ENCODE measurements at regions not wholly inside any gene's neighbourhood (a gene's known extent, or its start where the extent isn't known, plus 50 kb on each side); places are given as distances from the start of the nearest gene placed in this dataset.

- Histone ChIP-seq H3K4me1 (ENCODE audit: control insufficient read depth, insufficient read depth, low read length) (no peaks in the 10 kb centered on the region), H3K36me3 (ENCODE audit: control insufficient read depth, insufficient read depth, low read length) (no peaks in the 10 kb centered on the region), H3K9me3 (ENCODE audit: control insufficient read depth, insufficient read depth, low read length) (no peaks in the 10 kb centered on the region), H3K4me3 (ENCODE audit: low read depth, low read length) (no peak overlapping the region), H3K9ac (ENCODE audit: low read depth, low read length) (no peak overlapping the region), H3K27me3 (ENCODE audit: control insufficient read depth, insufficient read depth, low read length) (no peaks in the 10 kb centered on the region)
These were observed 255.6 kb upstream of the JADE1 start for GRCh38 chr4:128553686-128554515.

- Histone ChIP-seq H3K27me3 (ENCODE audit: control insufficient read depth, insufficient read depth, low read length) (no peaks in the 10 kb centered on the region), H3K9ac (ENCODE audit: low read depth, low read length) (no peak overlapping the region), H3K9me3 (ENCODE audit: control insufficient read depth, insufficient read depth, low read length) (no peaks in the 10 kb centered on the region), H3K4me1 (ENCODE audit: control insufficient read depth, insufficient read depth, low read length) (no peaks in the 10 kb centered on the region), H3K36me3 (ENCODE audit: control insufficient read depth, insufficient read depth, low read length) (no peaks in the 10 kb centered on the region), H3K4me3 (ENCODE audit: low read depth, low read length) (no peak overlapping the region)
These were observed 257.0 kb upstream of the JADE1 start for GRCh38 chr4:128552586-128552907.

GRCh38 chr4:128551280-128551679, 258.2 kb upstream of the JADE1 start:
- H3K4me3 ChIP-seq (ENCODE audit: low read depth, low read length) = no peak overlapping the region
- H3K9ac ChIP-seq (ENCODE audit: low read depth, low read length) = no peak overlapping the region
- no peaks in the 10 kb centered on the region for H3K27me3 ChIP-seq (ENCODE audit: control insufficient read depth, insufficient read depth, low read length)
- H3K9me3 ChIP-seq (ENCODE audit: control insufficient read depth, insufficient read depth, low read length) = no peaks in the 10 kb centered on the region
- H3K36me3 ChIP-seq (ENCODE audit: control insufficient read depth, insufficient read depth, low read length) = no peaks in the 10 kb centered on the region
- no peaks in the 10 kb centered on the region for H3K4me1 ChIP-seq (ENCODE audit: control insufficient read depth, insufficient read depth, low read length)

DNA sequence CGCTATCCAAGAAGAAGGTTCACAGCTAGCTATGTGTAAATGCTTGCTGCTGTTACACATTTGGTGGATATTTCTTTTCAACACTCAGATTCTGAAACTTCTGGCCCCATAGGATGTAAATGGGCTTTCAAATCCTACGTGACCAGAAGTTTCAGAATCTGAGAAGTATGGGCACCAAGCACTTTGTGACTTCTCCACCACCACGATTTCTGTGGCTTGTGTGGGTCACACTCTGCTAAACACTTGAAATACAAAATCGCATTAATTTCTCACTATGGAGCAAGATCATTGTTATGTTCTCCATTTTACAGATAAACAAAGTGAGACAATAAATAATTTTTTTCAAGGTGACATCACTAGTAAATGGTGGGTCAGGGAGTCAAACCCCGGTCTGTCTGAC, 259.4 kb upstream of the JADE1 start:
- no peaks in the 10 kb centered on the region for H3K9me3 ChIP-seq (ENCODE audit: control insufficient read depth, insufficient read depth, low read length)
- H3K4me1 ChIP-seq (ENCODE audit: control insufficient read depth, insufficient read depth, low read length) = no peaks in the 10 kb centered on the region
- H3K27me3 ChIP-seq (ENCODE audit: control insufficient read depth, insufficient read depth, low read length) = no peaks in the 10 kb centered on the region
- no peak overlapping the region for H3K4me3 ChIP-seq (ENCODE audit: low read depth, low read length)
- no peaks in the 10 kb centered on the region for H3K36me3 ChIP-seq (ENCODE audit: control insufficient read depth, insufficient read depth, low read length)
- H3K9ac ChIP-seq (ENCODE audit: low read depth, low read length) = no peak overlapping the region

- no peaks in the 10 kb centered on the region for H3K36me3 ChIP-seq (ENCODE audit: control insufficient read depth, insufficient read depth, low read length)
- H3K9ac ChIP-seq (ENCODE audit: low read depth, low read length) = no peak overlapping the region
- no peaks in the 10 kb centered on the region for H3K9me3 ChIP-seq (ENCODE audit: control insufficient read depth, insufficient read depth, low read length)
- H3K4me3 ChIP-seq (ENCODE audit: low read depth, low read length) = no peak overlapping the region
- no peaks in the 10 kb centered on the region for H3K27me3 ChIP-seq (ENCODE audit: control insufficient read depth, insufficient read depth, low read length)
- H3K4me1 ChIP-seq (ENCODE audit: control insufficient read depth, insufficient read depth, low read length) = no peaks in the 10 kb centered on the region
These were observed 259.9 kb upstream of the JADE1 start for GRCh38 chr4:128549636-128550035.

DNA sequence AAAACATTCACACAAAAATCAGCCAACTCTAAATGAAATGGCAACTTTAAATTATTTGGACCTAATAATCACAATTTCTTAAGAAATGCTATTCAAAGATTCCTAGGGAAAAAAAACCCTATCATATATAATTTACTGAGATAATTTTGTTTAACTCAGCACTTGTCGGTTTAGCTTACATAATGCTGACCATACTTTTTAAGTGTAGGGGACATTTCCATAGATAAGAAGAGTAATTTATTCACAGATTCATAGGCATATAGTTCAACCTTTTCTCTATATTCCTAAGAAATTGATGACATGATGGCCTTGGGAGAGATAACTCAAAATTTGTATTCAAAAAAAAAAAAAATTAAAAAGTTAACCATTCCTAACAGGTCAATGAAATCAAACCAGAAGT, 260.8 kb upstream of the PGRMC2 start:
- H3K4me3 ChIP-seq (ENCODE audit: low read depth, low read length) = no peak overlapping the region
- H3K36me3 ChIP-seq (ENCODE audit: control insufficient read depth, insufficient read depth, low read length) = no peaks in the 10 kb centered on the region
- H3K4me1 ChIP-seq (ENCODE audit: control insufficient read depth, insufficient read depth, low read length) = no peaks in the 10 kb centered on the region
- H3K9me3 ChIP-seq (ENCODE audit: control insufficient read depth, insufficient read depth, low read length) = no peaks in the 10 kb centered on the region
- no peak overlapping the region for H3K9ac ChIP-seq (ENCODE audit: low read depth, low read length)
- no peaks in the 10 kb centered on the region for H3K27me3 ChIP-seq (ENCODE audit: control insufficient read depth, insufficient read depth, low read length)

GRCh38 chr4:128544272-128544671, 256.7 kb upstream of the PGRMC2 start:
- no peaks in the 10 kb centered on the region for H3K4me1 ChIP-seq (ENCODE audit: control insufficient read depth, insufficient read depth, low read length)
- H3K27me3 ChIP-seq (ENCODE audit: control insufficient read depth, insufficient read depth, low read length) = no peaks in the 10 kb centered on the region
- no peak overlapping the region for H3K9ac ChIP-seq (ENCODE audit: low read depth, low read length)
- no peaks in the 10 kb centered on the region for H3K36me3 ChIP-seq (ENCODE audit: control insufficient read depth, insufficient read depth, low read length)
- no peaks in the 10 kb centered on the region for H3K9me3 ChIP-seq (ENCODE audit: control insufficient read depth, insufficient read depth, low read length)
- no peak overlapping the region for H3K4me3 ChIP-seq (ENCODE audit: low read depth, low read length)

DNA sequence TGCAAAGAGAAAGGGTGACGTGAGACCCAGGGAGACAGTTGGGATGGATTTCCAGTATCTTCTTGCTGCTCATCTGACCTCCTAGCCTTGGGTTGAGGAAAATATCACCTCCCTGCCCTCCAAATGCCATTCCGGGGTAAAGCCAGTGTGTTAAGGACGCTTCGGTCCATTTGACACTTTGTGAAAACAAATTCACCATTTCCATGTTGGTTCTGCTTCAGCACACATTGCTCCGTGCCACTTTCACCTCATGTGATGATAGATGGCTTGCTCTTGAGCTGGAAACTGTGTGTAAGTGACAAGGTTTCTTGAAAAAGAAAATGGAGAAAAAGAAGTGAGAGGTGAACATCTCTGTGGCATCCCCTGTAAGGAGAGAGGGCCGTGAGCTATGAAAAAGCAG, 256.1 kb upstream of the PGRMC2 start:
- no peaks in the 10 kb centered on the region for H3K9me3 ChIP-seq (ENCODE audit: control insufficient read depth, insufficient read depth, low read length)
- no peaks in the 10 kb centered on the region for H3K4me1 ChIP-seq (ENCODE audit: control insufficient read depth, insufficient read depth, low read length)
- H3K27me3 ChIP-seq (ENCODE audit: control insufficient read depth, insufficient read depth, low read length) = no peaks in the 10 kb centered on the region
- H3K4me3 ChIP-seq (ENCODE audit: low read depth, low read length) = no peak overlapping the region
- no peaks in the 10 kb centered on the region for H3K36me3 ChIP-seq (ENCODE audit: control insufficient read depth, insufficient read depth, low read length)
- no peak overlapping the region for H3K9ac ChIP-seq (ENCODE audit: low read depth, low read length)

DNA sequence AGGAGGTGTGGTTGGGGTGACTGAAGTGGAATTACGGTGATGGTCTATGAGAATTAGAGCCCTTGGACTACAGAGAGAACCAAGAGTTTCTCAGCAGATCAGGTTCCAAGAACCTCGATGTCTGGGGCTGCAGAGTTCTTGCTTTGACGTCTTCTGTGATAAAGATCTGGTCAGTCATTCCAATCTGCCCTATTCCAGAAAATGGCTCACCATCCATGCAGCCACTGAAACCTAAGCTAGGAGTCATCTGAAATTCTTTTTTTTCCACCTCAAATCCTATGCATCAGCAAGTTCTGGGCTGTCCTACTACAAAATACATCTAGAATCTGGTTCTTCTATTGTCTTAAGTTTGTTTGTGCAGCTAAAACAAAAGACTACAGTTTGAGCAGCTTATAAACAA, 254.4 kb upstream of the PGRMC2 start:
- no peak overlapping the region for H3K4me3 ChIP-seq (ENCODE audit: low read depth, low read length)
- no peaks in the 10 kb centered on the region for H3K9me3 ChIP-seq (ENCODE audit: control insufficient read depth, insufficient read depth, low read length)
- no peaks in the 10 kb centered on the region for H3K4me1 ChIP-seq (ENCODE audit: control insufficient read depth, insufficient read depth, low read length)
- no peak overlapping the region for H3K9ac ChIP-seq (ENCODE audit: low read depth, low read length)
- no peaks in the 10 kb centered on the region for H3K27me3 ChIP-seq (ENCODE audit: control insufficient read depth, insufficient read depth, low read length)
- H3K36me3 ChIP-seq (ENCODE audit: control insufficient read depth, insufficient read depth, low read length) = no peaks in the 10 kb centered on the region

DNA sequence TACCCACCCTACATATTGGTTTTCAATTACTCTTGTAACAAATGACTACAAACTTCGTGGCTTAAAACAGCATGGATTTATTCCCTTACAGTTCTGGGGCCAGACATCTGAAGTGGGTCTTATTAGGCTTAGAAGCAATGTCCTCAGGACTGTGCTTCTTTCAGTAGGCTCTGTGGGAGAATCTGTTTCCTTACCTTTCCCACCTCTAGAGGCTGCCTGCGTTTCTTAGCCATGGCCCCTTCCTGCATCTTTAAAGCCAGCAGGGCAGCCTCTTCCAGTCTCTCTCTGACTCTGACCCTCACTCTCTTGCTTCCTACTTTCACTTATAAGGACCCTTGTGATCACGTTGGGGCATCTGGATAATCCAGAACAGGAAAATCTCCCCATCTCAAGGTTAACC, 252.5 kb upstream of the PGRMC2 start:
- no peaks in the 10 kb centered on the region for H3K27me3 ChIP-seq (ENCODE audit: control insufficient read depth, insufficient read depth, low read length)
- H3K4me1 ChIP-seq (ENCODE audit: control insufficient read depth, insufficient read depth, low read length) = peaks cover 1% of the 10 kb centered on the region
- H3K9me3 ChIP-seq (ENCODE audit: control insufficient read depth, insufficient read depth, low read length) = no peaks in the 10 kb centered on the region
- H3K9ac ChIP-seq (ENCODE audit: low read depth, low read length) = no peak overlapping the region
- H3K36me3 ChIP-seq (ENCODE audit: control insufficient read depth, insufficient read depth, low read length) = no peaks in the 10 kb centered on the region
- H3K4me3 ChIP-seq (ENCODE audit: low read depth, low read length) = no peak overlapping the region

DNA sequence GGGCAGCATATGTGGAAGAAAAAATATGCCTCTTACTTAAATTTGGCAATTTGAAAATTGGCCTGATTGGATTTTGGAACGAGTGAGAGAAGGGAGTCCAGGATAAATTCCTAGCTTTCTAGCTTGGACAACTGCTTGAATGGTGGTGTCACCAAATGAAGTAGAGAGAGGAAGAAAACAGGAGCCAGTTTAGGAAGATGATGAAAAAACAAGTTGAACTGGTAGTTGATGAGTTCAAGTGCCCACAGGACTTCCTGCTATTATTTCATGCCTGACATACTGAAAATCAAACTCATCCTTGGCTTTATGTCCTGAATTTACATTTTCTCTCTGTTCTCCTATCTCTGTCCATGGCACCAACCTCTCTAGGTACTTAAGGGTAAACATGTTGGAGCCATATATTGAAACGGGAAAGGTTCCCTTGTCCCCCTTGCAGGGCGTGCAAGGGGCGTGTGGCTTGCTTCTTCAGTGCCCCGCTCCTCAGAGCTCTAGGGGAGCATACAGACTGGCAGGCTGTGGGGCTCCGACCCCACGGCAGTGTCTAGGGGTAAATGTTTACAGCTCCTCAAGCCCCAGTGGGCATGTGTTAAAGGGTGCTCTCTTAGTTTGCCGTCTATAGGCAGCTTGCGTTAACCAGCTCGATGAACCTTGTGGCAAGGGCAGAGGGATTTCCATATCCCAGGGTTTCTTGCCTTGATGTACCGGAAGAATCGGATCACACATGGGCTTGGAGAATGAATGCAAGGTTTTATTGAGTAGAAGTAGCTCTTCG, 250.7 kb upstream of the PGRMC2 start:
- H3K9ac ChIP-seq (ENCODE audit: low read depth, low read length) = no peak overlapping the region
- H3K4me3 ChIP-seq (ENCODE audit: low read depth, low read length) = no peak overlapping the region
- H3K9me3 ChIP-seq (ENCODE audit: control insufficient read depth, insufficient read depth, low read length) = no peaks in the 10 kb centered on the region
- H3K27me3 ChIP-seq (ENCODE audit: control insufficient read depth, insufficient read depth, low read length) = no peaks in the 10 kb centered on the region
- H3K4me1 ChIP-seq (ENCODE audit: control insufficient read depth, insufficient read depth, low read length) = peaks cover 2% of the 10 kb centered on the region
- no peaks in the 10 kb centered on the region for H3K36me3 ChIP-seq (ENCODE audit: control insufficient read depth, insufficient read depth, low read length)

GRCh38 chr4:128536746-128537145, 249.1 kb upstream of the PGRMC2 start:
- no peaks in the 10 kb centered on the region for H3K36me3 ChIP-seq (ENCODE audit: control insufficient read depth, insufficient read depth, low read length)
- no peak overlapping the region for H3K9ac ChIP-seq (ENCODE audit: low read depth, low read length)
- H3K27me3 ChIP-seq (ENCODE audit: control insufficient read depth, insufficient read depth, low read length) = no peaks in the 10 kb centered on the region
- H3K9me3 ChIP-seq (ENCODE audit: control insufficient read depth, insufficient read depth, low read length) = no peaks in the 10 kb centered on the region
- H3K4me3 ChIP-seq (ENCODE audit: low read depth, low read length) = no peak overlapping the region
- peaks cover 2% of the 10 kb centered on the region for H3K4me1 ChIP-seq (ENCODE audit: control insufficient read depth, insufficient read depth, low read length)
